ENCODE measurements at regions not wholly inside any gene's neighbourhood (a gene's known extent, or its start where the extent isn't known, plus 50 kb on each side); places are given as distances from the start of the nearest gene placed in this dataset.

DNA sequence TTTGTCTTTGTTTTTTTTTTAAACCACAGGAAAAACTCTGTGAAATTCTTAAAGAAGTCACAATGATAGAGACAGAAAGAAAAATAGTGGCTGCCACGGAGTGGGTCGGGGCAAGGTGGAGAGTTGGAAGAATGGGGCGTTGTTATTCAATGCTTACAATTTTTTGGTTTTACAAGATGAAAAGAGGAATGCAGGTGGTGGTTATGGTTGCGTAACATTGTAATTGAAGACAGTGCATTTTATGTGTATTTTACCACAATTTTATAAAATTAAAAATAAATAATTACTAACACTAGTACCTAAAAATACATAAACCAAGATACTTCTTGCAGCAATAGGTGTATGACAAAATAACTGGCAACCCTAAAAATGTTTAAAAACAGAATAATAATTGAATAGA is 76.9 kb upstream of the VOPP1 start:
- H2AFZ ChIP-seq (ENCODE audit: low read length) = no peak overlapping the region
- no peaks in the 10 kb centered on the region for H3K4me1 ChIP-seq (ENCODE audit: insufficient read depth, low read length, poor library complexity, severe bottlenecking)
- no peak overlapping the region for H3K9ac ChIP-seq (ENCODE audit: low read depth, low read length, poor library complexity, severe bottlenecking)
- TF ChIP-seq, protein P1, sequence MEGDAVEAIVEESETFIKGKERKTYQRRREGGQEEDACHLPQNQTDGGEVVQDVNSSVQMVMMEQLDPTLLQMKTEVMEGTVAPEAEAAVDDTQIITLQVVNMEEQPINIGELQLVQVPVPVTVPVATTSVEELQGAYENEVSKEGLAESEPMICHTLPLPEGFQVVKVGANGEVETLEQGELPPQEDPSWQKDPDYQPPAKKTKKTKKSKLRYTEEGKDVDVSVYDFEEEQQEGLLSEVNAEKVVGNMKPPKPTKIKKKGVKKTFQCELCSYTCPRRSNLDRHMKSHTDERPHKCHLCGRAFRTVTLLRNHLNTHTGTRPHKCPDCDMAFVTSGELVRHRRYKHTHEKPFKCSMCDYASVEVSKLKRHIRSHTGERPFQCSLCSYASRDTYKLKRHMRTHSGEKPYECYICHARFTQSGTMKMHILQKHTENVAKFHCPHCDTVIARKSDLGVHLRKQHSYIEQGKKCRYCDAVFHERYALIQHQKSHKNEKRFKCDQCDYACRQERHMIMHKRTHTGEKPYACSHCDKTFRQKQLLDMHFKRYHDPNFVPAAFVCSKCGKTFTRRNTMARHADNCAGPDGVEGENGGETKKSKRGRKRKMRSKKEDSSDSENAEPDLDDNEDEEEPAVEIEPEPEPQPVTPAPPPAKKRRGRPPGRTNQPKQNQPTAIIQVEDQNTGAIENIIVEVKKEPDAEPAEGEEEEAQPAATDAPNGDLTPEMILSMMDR (conservative IDR thresholded peaks at IDR 0.05; ENCODE audit: low read length) = no peak
- TF ChIP-seq EZH2phosphoT487 (IDR thresholded peaks at IDR 0.05; ENCODE audit: borderline replicate concordance) = no peak
- H4K20me1 ChIP-seq (ENCODE audit: insufficient read depth, low read length, poor library complexity, severe bottlenecking) = no peaks in the 10 kb centered on the region
- H3K9me2 ChIP-seq (replicated peaks; ENCODE audit: low read depth, low read length) = no peaks in the 10 kb centered on the region
- no peaks in the 10 kb centered on the region for H3K9me3 ChIP-seq (ENCODE audit: insufficient read depth, low read depth, low read length)
- no peaks in the 10 kb centered on the region for H3K79me2 ChIP-seq (ENCODE audit: insufficient read depth, low read length)
- no peaks in the 10 kb centered on the region for H3K27me3 ChIP-seq (ENCODE audit: insufficient read depth, low read length, poor library complexity, severe bottlenecking)
- H3K36me3 ChIP-seq (ENCODE audit: insufficient read depth, low read length) = no peaks in the 10 kb centered on the region
- H3K4me2 ChIP-seq (ENCODE audit: low read depth, low read length, poor library complexity, severe bottlenecking) = no peak overlapping the region
- no peak overlapping the region for H3K4me3 ChIP-seq (ENCODE audit: low read length, poor library complexity, severe bottlenecking)
- H3F3A ChIP-seq (ENCODE audit: low read depth) = no peaks in the 10 kb centered on the region

DNA sequence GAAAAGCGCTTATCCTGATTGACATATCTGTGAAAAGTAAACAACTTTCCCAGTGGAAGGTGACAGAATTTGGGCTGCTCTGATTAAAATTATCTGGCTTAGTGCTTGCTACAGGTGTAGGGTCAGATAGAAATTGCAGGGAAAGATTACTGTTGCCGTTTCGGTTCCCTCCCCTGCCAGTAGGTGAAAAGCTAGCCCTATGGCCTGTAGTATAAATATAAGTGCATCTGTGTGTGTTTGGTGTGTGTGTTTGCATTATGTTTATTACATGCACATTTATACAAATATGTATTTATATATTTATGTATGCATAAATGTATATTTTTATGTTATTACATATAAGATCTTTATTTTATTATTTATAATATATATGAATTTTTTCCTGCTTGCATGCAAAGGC is 72.3 kb upstream of the VOPP1 start:
- H3K36me3 ChIP-seq (ENCODE audit: insufficient read depth, low read length) = no peaks in the 10 kb centered on the region
- no peak overlapping the region for H2AFZ ChIP-seq (ENCODE audit: low read length)
- H3K4me1 ChIP-seq (ENCODE audit: insufficient read depth, low read length, poor library complexity, severe bottlenecking) = peaks cover 11% of the 10 kb centered on the region
- no peaks in the 10 kb centered on the region for H3K9me2 ChIP-seq (replicated peaks; ENCODE audit: low read depth, low read length)
- no peaks in the 10 kb centered on the region for H3F3A ChIP-seq (ENCODE audit: low read depth)
- no peaks in the 10 kb centered on the region for H3K27me3 ChIP-seq (ENCODE audit: insufficient read depth, low read length, poor library complexity, severe bottlenecking)
- no peaks in the 10 kb centered on the region for H4K20me1 ChIP-seq (ENCODE audit: insufficient read depth, low read length, poor library complexity, severe bottlenecking)
- H3K4me3 ChIP-seq (ENCODE audit: low read length, poor library complexity, severe bottlenecking) = no peak overlapping the region
- no peak overlapping the region for H3K9ac ChIP-seq (ENCODE audit: low read depth, low read length, poor library complexity, severe bottlenecking)
- no peak overlapping the region for H3K4me2 ChIP-seq (ENCODE audit: low read depth, low read length, poor library complexity, severe bottlenecking)
- TF ChIP-seq, protein P1 (conservative IDR thresholded peaks at IDR 0.05; ENCODE audit: low read length) = no peak
- no peak for TF ChIP-seq EZH2phosphoT487 (IDR thresholded peaks at IDR 0.05; ENCODE audit: borderline replicate concordance)
- no peaks in the 10 kb centered on the region for H3K9me3 ChIP-seq (ENCODE audit: insufficient read depth, low read depth, low read length)
- H3K79me2 ChIP-seq (ENCODE audit: insufficient read depth, low read length) = no peaks in the 10 kb centered on the region

DNA sequence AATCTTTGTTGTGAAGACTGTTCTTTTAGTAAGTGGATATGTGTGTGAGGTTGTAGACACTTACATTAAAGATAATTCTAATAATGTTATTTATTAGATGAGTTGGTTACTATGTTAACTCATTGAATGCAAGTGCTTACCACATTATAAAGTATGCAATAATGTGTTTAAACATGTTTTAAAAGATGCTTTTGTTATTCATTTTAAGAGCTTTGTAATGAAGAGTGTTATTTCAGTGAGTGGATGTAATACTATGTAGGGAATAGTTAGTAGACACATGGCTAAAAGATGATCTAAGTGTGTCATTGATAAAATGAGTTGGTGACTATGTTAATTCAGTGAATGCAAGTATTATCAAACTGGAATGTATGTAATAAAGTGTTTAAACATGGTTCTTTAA is 70.0 kb upstream of the VOPP1 start:
- Histone ChIP-seq H3K4me3 (ENCODE audit: low read length, poor library complexity, severe bottlenecking) (no peak overlapping the region), H3K36me3 (ENCODE audit: insufficient read depth, low read length) (no peaks in the 10 kb centered on the region), H3K79me2 (ENCODE audit: insufficient read depth, low read length) (no peaks in the 10 kb centered on the region), H3K9me2 (replicated peaks; ENCODE audit: low read depth, low read length) (no peaks in the 10 kb centered on the region), H3K9me3 (ENCODE audit: insufficient read depth, low read depth, low read length) (no peaks in the 10 kb centered on the region), H3K27me3 (ENCODE audit: insufficient read depth, low read length, poor library complexity, severe bottlenecking) (no peaks in the 10 kb centered on the region), H2AFZ (ENCODE audit: low read length) (no peak overlapping the region), H3K4me2 (ENCODE audit: low read depth, low read length, poor library complexity, severe bottlenecking) (peak overlapping the region; percentile 68), H3F3A (ENCODE audit: low read depth) (no peaks in the 10 kb centered on the region), H3K9ac (ENCODE audit: low read depth, low read length, poor library complexity, severe bottlenecking) (no peak overlapping the region), H4K20me1 (ENCODE audit: insufficient read depth, low read length, poor library complexity, severe bottlenecking) (no peaks in the 10 kb centered on the region), H3K4me1 (ENCODE audit: insufficient read depth, low read length, poor library complexity, severe bottlenecking) (peaks cover 11% of the 10 kb centered on the region)
- no peak for TF ChIP-seq EZH2phosphoT487 (IDR thresholded peaks at IDR 0.05; ENCODE audit: borderline replicate concordance)
- TF ChIP-seq, protein P1 (conservative IDR thresholded peaks at IDR 0.05; ENCODE audit: low read length) = no peak

Measured in Loucy (cell line).